ENCODE measurements at regions not wholly inside any gene's neighbourhood (a gene's known extent, or its start where the extent isn't known, plus 50 kb on each side); places are given as distances from the start of the nearest gene placed in this dataset.

- no peak for TF ChIP-seq CTCF (IDR thresholded peaks at IDR 0.05; ENCODE audit: low read depth, low read length, poor library complexity, severe bottlenecking)
- no peak for TF ChIP-seq EZH2phosphoT487 (IDR thresholded peaks at IDR 0.05; ENCODE audit: borderline replicate concordance, low read length)
Observed at GRCh38 chrX:125544031-125544660, 224.5 kb downstream of the TEX13C start.
